ENCODE measurements at regions not wholly inside any gene's neighbourhood (a gene's known extent, or its start where the extent isn't known, plus 50 kb on each side); places are given as distances from the start of the nearest gene placed in this dataset.

DNA sequence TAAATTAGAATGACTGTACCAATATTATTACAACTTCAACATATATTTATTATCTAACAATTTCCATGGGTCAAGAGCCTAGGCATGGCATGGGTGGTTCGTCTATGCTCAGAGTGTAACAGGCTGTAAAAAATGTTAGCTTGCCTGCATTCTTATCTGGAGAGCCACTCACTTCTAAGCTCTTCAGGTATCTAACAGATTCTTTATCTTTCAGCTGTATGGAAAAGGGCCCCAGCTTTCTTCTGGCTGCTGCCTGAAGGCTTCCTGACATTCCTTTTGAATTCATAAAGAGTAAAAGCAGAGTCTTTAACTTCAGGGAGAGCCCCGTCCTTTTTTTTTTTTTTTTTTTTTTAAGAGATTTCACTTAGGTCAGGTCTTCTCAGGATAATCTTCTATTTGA lies 648.8 kb downstream of the NXPH1 start:
- TF ChIP-seq, protein P1, sequence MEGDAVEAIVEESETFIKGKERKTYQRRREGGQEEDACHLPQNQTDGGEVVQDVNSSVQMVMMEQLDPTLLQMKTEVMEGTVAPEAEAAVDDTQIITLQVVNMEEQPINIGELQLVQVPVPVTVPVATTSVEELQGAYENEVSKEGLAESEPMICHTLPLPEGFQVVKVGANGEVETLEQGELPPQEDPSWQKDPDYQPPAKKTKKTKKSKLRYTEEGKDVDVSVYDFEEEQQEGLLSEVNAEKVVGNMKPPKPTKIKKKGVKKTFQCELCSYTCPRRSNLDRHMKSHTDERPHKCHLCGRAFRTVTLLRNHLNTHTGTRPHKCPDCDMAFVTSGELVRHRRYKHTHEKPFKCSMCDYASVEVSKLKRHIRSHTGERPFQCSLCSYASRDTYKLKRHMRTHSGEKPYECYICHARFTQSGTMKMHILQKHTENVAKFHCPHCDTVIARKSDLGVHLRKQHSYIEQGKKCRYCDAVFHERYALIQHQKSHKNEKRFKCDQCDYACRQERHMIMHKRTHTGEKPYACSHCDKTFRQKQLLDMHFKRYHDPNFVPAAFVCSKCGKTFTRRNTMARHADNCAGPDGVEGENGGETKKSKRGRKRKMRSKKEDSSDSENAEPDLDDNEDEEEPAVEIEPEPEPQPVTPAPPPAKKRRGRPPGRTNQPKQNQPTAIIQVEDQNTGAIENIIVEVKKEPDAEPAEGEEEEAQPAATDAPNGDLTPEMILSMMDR (IDR thresholded peaks at IDR 0.05; ENCODE audit: insufficient read depth, low read length), result no peak
- no peak for DNase-seq (ENCODE audit: low read depth)
- H3K4me3 ChIP-seq (ENCODE audit: low read depth, low read length), result no peak overlapping the region

DNA sequence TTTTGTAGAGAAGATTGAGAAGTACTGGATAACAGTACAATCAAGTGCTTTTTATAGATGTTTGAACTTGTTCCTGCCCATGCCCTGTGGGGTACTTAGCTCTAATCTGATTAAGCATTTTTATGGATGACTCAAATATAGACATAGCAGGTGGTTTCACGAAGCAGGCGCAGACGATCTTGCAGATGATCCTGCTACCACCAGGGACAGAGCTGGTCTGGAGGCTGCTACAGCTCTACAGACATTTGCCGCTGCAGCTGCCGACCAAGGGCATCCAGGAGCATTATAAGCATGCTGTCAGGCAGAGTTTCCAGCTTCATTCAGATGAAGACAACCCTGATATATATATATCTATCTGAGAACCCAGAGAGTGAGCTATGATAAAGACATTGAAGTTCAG lies 650.4 kb downstream of the NXPH1 start:
- DNase-seq (ENCODE audit: low read depth), result no peak
- TF ChIP-seq, protein P1 (IDR thresholded peaks at IDR 0.05; ENCODE audit: insufficient read depth, low read length), result no peak
- no peak overlapping the region for H3K4me3 ChIP-seq (ENCODE audit: low read depth, low read length)

DNA sequence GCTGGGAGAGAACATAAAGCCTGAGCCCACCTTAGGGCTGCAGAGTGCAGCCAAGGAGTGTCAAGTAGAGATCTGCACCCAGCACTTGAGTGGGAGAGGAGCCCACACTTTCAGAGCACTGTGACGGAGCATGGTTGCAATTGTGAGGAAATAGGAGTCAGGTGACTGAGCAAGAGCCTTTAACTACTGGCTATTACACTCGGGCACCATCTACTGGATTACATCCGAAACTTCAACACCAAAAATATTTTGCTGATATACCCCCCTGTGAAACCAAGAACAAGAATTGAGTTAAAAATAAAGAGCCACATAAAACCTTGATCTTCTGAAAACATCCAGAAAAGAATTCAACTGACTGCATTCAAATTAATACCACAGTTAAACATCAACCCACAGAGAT lies 657.9 kb downstream of the NXPH1 start:
- TF ChIP-seq, protein P1 (IDR thresholded peaks at IDR 0.05; ENCODE audit: insufficient read depth, low read length), result no peak

DNA sequence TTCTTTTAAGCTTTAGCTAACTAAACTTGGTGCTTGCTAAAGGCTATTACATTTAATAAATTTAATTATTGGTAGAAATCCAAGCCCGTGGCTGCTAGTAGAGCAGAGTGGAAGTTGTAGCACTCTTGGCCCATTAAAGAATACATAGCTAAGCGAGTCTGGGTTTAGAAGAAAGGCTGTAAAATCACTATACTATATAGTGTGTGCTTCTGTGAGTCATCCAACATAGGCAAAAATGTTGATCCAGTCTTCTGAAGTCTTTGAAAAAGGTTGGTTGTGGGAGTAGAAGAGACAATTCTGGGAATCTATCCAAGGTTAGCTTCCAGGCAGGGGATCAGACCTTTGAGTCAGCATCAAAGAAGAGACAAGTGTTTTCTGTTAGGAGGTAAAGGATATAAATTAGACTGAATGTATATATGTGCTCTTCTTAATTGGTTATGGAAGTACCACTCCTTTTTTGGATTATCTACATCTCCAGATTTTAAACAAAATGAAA lies 664.2 kb downstream of the NXPH1 start:
- TF ChIP-seq, protein P1 (IDR thresholded peaks at IDR 0.05; ENCODE audit: insufficient read depth, low read length), result no peak
- no peak overlapping the region for H3K4me3 ChIP-seq (ENCODE audit: low read depth, low read length)
- DNase-seq (ENCODE audit: low read depth), result no peak

More for the DNA sequence above, 657.9 kb downstream of the NXPH1 start:
- no peak overlapping the region for H3K4me3 ChIP-seq (ENCODE audit: low read depth, low read length)
- DNase-seq (ENCODE audit: low read depth), result no peak

DNA sequence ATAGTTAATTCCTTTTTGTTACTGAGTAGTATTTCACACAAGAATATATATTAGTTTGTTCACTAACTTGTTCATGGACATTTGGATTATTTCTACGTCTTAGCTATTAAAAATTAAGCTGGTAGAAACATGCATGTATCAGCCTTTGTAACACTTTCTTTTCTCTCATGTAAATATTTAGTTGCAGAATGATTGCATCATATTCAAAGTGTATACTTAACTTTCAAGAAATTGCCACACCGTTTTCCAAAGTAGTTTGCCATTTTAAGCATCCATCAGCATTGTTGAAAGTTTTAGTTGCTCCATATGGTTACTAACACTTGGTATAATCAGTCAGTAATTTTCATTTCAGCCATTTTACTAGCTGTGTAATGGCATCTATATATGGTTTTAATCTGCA lies 666.9 kb downstream of the NXPH1 start:
- DNase-seq (ENCODE audit: low read depth), result no peak
- TF ChIP-seq, protein P1 (IDR thresholded peaks at IDR 0.05; ENCODE audit: insufficient read depth, low read length), result no peak

DNA sequence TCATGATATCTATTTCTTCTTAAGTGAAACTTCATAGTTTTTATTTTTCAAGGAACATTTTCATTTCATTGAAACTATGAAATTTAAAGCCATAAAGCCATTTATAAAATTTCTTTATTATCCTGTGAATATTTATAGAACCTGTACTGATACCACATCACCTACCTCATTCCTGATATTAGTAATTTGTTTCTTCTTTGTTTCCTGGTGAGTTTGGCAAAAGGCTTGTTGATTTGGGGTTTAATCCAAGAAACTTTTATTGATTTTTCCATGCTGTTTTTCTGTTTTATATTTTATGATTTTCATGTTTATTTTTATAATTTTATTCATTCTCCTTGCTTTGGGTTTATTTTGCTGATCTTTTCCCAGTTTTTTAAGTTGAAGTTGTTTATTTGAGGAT lies 669.4 kb downstream of the NXPH1 start:
- no peak overlapping the region for H3K4me3 ChIP-seq (ENCODE audit: low read depth, low read length)
- no peak for DNase-seq (ENCODE audit: low read depth)
- TF ChIP-seq, protein P1 (IDR thresholded peaks at IDR 0.05; ENCODE audit: insufficient read depth, low read length), result no peak

More for the DNA sequence above, 666.9 kb downstream of the NXPH1 start:
- H3K4me3 ChIP-seq (ENCODE audit: low read depth, low read length), result no peak overlapping the region

DNA sequence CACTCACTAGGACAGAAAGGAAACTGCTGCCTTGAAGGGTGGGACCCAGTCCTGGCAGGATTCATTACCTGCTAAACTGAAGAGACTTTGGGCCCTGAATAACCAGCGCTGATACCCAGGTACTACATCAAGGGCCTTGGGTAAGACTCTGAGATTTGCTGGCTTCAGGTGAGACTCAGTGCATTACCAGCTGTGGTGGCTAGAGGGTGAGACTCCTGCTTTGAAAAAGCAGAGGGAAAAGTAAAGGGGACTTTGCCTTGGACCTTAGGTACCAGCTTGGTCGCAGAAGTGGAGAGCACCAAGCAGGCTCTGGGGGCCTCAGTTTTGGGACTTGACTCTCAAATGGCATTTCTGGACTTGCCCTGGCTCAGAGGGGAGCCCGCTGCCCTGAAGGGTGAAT lies 673.3 kb downstream of the NXPH1 start:
- TF ChIP-seq, protein P1 (IDR thresholded peaks at IDR 0.05; ENCODE audit: insufficient read depth, low read length), result no peak
- H3K4me3 ChIP-seq (ENCODE audit: low read depth, low read length), result no peak overlapping the region
- no peak for DNase-seq (ENCODE audit: low read depth)
